Astrocyte of the hippocampus (primary cell): ENCODE measurements at regions not wholly inside any gene's neighbourhood (a gene's known extent, or its start where the extent isn't known, plus 50 kb on each side); places are given as distances from the start of the nearest gene placed in this dataset.

ENCODE experiments used
- DNase-seq: peaks from one replicate; pipeline ENCODE4 v3.0.0; 2011; ENCODE audit warnings: low read depth, low spot score

GRCh38 chr10:83357004-83357403, 782.3 kb upstream of the GHITM start:
- DNase-seq, result no peak

- no peak for DNase-seq
Observed at GRCh38 chr10:83357627-83358026, 781.7 kb upstream of the GHITM start.

DNA sequence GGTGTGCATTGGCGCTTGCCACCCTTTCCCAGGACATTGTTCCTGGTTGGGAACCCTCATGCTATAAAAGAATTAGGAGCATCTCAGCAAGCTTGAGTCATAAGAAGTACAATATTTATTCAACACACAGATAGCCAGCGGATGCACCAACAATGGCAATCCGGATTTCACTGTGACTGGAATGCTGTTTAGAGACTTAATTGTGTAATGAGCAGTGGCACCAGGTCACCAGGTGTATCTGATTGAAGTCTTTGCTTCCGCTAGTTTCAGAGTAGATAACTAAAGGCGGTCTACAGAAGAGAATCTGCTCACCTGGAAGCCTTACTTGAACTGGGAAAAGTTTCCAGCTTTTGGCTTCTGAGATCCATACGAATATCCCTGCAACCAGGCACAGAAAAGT, 772.3 kb upstream of the GHITM start:
- no peak for DNase-seq

DNA sequence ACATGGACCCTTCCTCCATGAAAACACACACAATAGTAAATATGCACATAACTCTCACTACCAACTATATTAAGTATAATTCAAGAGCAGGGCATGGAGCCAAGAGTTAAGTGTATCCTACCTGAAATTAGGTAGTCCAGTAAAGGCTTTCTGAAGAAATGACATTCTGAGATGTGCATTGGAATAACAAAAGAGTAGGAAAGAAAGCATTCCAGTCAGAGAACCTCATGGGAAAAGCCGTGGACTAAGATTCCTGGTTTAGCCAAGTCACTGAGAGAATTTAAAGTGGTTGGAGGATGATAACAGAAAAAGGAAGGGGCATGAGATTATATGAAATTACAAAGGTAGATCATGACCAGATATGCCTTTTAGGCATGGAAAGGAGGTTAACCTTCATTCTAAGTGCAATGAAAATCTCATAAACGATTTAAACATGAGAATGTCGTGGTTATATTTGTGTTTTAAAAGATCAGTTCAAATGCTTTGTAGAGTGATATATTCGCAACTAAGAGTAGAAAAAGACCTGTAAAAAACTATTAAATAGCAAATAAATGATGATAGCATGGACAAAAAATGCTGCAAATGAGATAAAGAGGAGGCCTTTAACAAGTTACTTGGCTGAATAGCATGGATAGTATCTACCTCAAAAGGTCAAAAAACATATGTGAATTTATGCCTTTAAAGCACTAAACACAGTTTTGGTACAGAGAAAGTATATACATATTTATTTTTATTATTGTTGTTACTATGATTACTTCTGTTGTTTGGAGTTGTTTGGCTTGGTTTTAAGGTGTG, 767.4 kb upstream of the GHITM start:
- peak; percentile 3 for DNase-seq

GRCh38 chr10:83372646-83373045, 766.7 kb upstream of the GHITM start:
- DNase-seq, result peak; percentile 3

DNA sequence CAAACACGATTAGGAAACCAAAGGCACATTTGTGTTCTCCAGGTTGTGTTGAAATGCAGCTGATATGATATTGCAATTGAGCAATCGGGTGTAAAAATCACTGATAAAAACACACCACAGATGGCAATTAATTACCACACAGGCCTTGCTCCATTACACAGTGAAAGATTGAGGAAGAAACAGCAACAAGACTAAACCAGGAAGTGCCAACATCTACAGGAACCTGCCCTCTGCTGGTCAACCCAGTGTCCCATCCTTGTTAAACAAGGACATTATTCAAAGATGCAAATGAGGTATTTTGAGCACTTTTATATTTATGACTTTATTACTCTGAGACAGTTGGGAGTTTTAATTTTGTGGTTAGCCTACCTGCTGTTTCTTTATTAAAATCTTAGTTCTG, 765.6 kb upstream of the GHITM start:
- DNase-seq, result peak; percentile 16

DNA sequence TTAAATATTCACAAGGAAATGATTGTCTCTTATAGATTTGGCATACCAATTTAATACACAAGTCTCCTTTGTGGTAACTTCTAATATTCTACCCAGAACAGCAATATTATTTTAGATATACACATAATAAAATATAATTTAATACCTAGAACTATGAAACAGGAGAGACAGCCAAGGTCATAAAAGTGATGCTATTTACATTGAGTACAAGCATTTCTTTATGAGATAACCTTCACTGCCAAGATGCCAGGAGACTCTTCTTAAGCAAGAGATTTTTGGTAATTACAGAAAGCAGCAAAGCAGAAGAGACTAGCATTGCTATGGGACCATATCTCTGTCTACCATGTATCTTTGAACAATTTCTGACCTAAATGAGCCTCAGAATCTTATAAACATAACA, 764.6 kb upstream of the GHITM start:
- no peak for DNase-seq

GRCh38 chr10:83375274-83375673, 764.0 kb upstream of the GHITM start:
- DNase-seq, result no peak

- no peak for DNase-seq
Observed at GRCh38 chr10:83397806-83398205, 741.5 kb upstream of the GHITM start.

- no peak for DNase-seq
Observed at GRCh38 chr10:83410570-83410969, 728.7 kb upstream of the GHITM start.

DNA sequence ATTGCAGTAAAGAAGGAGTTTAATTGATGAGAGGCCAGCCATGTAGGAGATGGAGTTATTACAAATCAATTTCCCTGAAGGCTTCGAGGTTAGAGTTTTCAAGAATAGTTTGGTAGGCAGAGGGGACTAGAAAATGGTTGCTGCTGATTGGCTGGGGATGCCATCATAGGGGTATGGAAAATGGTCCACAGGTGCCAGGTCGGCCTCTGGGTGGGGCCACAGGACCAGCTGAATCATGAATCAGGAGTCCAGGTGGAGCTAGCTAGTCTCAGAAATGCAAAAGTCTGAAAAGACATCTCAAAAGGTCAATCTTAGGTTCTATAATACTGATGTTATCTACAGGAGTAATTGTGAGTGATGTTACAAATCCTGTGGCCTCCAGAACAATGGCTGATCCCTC, 714.0 kb upstream of the GHITM start:
- no peak for DNase-seq

DNA sequence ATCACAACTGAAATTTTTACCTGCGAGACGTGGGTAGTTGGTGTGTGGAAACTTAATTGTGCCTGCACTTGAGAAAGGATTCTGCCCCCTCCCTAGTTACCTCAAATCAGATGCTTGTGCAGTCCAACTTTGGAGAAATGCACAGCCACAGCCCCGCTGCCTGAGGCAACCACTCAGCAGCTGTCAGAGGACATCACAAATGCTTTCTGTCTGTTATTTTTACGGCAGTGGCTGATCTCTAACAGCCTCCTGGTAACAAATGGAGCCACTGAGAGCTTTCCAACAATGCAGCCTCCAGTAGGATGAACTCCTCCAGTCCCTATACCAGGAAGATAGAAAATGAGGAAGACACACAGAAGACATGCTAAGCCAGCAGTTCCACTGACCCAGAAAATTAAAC, 712.2 kb upstream of the GHITM start:
- no peak for DNase-seq

GRCh38 chr10:83432261-83433045, 706.9 kb upstream of the GHITM start:
- DNase-seq, result no peak

GRCh38 chr10:83433705-83434104, 705.6 kb upstream of the GHITM start:
- no peak for DNase-seq

DNA sequence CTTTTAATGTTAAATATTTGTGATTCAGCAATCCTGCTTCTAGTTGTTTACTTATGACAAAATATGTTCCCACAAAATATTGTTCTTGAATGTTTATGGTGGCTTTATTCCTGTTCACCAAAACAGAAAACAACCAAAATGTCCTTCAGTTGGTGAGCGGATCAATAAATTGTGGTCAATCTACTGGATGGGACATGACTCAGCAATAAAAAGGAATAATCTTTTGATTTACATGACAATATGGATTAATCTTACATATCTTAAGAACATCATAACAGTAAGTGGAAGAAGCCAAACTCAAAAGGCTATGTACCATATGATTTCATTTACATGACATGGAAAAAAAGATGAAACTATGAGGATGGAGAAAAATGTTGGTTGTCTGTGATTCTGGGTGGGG, 691.3 kb upstream of the GHITM start:
- no peak for DNase-seq

- DNase-seq, result no peak
Observed at GRCh38 chr10:83458611-83459010, 680.7 kb upstream of the GHITM start.

- no peak for DNase-seq
Observed at GRCh38 chr10:83459124-83459523, 680.2 kb upstream of the GHITM start.

DNA sequence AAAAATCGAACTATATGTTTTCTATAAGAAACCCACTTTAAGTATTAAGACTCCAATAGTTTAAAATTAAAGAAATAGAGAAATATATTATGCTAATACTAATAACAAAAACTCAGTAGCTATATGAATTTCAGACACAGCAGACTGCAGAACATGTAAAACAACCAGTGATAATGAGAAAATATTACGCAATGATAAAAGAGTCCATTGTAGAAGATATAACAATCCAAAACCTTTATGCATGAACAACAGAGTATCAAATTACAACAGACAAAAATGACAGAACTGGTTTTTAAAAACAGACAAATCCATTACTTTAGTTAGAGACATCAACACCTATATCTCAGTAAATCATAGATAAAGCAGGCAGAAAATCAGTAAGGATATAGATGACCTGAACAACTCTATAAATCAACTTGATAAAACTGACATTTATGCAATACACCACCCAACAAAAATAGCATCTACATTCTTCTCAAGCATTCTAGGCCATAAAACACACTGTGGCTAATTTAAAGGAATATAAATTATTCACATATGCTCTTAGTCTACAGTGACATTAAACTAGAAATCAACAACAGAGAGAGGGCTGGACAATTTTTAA, 669.5 kb upstream of the GHITM start:
- no peak for DNase-seq

DNA sequence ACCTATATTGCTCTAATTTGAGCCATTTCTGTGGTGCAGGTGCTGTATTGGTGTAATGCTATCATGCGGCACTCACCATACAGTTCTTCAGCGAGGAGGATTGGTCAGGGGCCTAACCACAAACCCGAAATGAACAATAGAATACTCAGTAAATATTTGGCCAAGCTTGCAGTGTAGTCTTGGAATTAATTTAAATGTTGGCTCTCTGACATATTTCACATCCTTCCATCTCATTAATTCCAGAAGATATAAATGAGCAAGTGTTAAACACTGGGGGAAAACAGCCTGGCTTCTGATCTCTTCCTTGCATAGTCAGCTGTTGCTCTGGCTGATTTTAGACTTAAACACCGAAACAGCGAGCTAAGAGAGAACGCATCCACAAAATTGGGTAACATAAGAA, 663.1 kb upstream of the GHITM start:
- DNase-seq, result peak; percentile 50

DNA sequence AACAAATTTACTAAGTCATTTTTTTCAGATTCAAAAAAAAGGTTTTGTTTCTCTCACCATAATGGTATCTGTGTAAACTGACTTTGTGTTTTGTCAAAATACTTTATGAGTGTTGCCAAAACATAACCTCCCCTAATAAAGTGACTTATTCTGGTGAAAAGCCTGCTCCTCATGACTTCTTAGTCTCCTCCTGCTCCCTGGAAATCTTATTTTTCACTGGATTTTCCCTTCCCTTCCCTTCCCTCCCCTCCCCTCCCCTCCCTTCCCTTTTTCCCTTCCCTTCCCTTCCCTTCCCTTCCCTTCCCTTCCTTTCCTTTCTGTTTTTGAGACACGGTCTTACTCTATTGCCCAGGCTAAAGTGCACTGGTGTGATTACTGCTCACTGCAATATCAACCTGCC, 650.1 kb upstream of the GHITM start:
- DNase-seq, result no peak

DNA sequence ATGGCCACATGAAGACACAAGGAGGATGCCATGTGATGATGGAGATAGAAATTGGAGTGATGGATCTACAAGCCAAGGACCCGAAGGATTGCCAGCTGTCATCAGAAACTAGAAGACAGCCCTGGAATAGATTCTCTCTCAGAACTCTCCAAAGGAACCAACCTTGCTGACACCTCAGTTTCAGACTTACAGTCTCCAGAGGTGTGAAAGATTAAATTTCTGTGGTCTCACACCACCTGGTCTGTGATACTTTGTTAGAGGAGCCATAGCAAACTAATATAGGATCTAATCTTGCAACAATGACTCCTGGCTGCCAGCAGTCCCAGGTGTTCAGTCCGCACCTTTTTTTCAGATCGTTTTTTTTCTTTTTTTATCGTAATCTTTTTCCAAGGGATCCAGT, 647.3 kb upstream of the GHITM start:
- DNase-seq, result no peak

DNA sequence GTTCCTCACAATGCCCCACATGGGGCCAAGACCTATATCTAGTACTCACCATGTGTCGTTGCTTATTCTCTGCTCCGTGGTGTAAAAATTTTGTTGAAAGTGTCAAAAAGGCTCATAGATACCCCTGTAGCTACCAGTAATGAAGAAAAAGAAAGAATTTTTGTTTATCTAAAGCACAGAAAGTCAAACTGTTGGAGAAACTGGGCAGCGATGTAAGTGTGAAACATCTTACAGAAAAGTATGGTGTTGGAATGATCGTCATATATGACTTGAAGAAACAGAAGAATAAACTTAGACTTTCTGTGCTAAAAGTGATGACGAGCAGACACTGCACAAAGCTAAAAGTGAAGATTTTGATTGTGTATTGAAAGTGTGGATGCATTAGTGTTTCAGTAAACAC, 626.6 kb upstream of the GHITM start:
- DNase-seq, result no peak

GRCh38 chr10:83515001-83515400, 624.3 kb upstream of the GHITM start:
- DNase-seq, result peak; percentile 9
